B cell (primary cell): ENCODE measurements at regions not wholly inside any gene's neighbourhood (a gene's known extent, or its start where the extent isn't known, plus 50 kb on each side); places are given as distances from the start of the nearest gene placed in this dataset.

Source experiments
- ATAC-seq: fragments of 200-7000 bp; cut with Tn5 transposase; one replicate; pipeline ENCODE4 v1.10.0; 2021; ENCODE audit warnings: low read depth, mild to moderate bottlenecking, moderate number of reproducible peaks, moderate library complexity
- CTCF ChIA-PET: fragments of 350-600 bp; sonication (Branson Sonifier 250); formaldehyde crosslinking; loops from one replicate; lab custom pipeline; 2021; ENCODE audit warnings: antibody characterized with exemption, inconsistent platforms; lab: Charles Lee
- POLR2A ChIA-PET: fragments of 350-600 bp; sonication (Branson Sonifier 250); formaldehyde crosslinking; loops from one replicate; lab custom pipeline; 2021; ENCODE audit warnings: antibody characterized with exemption; lab: Charles Lee
- DNase-seq: peaks from one replicate; pipeline ENCODE4 v3.0.0; 2013
- H2AFZ ChIP-seq: 2 replicates; pipeline ENCODE4 v1.6.1; 2012; ENCODE audit warnings: mild to moderate bottlenecking, low read depth, low read length; ENCODE audit not compliant: insufficient read depth, poor library complexity, severe bottlenecking
- H3K27ac ChIP-seq, 2 donors: 1 replicate in 1 of 2; 2 replicates in 1 of 2; pipeline ENCODE4 v1.5.1; 2012 to 2013; ENCODE audit warnings: low read length in 2 of 2, mild to moderate bottlenecking in 2 of 2, moderate library complexity in 1 of 2
- H3K27me3 ChIP-seq, 4 experiments: fragments of 200-600 bp in 1 of 4; sonication (generic) in 1 of 4; replicated peaks in 1 of 4; 1 replicate in 2 of 4; 2 replicates in 2 of 4; pipeline versions ENCODE4 v1.6.1 to v1.7.0; 2013 to 2016; ENCODE audit warnings: low read length in 3 of 4, mild to moderate bottlenecking in 2 of 4, mixed read lengths in 1 of 4, moderate library complexity in 1 of 4; ENCODE audit not compliant: insufficient read depth in 4 of 4, control insufficient read depth in 3 of 4; ENCODE audit errors: control extremely low read depth in 1 of 4
- H3K36me3 ChIP-seq, 2 experiments: replicated peaks in 1 of 2; 1 replicate in 1 of 2; 2 replicates in 1 of 2; pipeline versions ENCODE4 v1.6.1 to v1.7.1; 2013; ENCODE audit warnings: low read length in 1 of 2; ENCODE audit not compliant: insufficient read depth in 2 of 2, control insufficient read depth in 1 of 2; ENCODE audit errors: control extremely low read depth in 1 of 2, extremely low read depth in 1 of 2
- H3K4me1 ChIP-seq, 2 donors: fragments of 200-600 bp in 1 of 2; sonication (generic) in 1 of 2; 1 replicate in 1 of 2; 2 replicates in 1 of 2; pipeline versions ENCODE4 v1.5.1 to v1.6.1; 2013 to 2017; ENCODE audit warnings: low read length in 2 of 2; ENCODE audit not compliant: control insufficient read depth in 2 of 2, insufficient read depth in 2 of 2
- H3K4me2 ChIP-seq: replicated peaks from 2 replicates; pipeline ENCODE3; 2012; ENCODE audit warnings: mild to moderate bottlenecking, low read depth, low read length; ENCODE audit not compliant: poor library complexity, severe bottlenecking
- H3K4me3 ChIP-seq, 5 experiments: fragments of 200-600 bp in 1 of 5; sonication (generic) in 1 of 5; 1 replicate in 3 of 5; 2 replicates in 2 of 5; pipeline versions ENCODE4 v1.5.1 to v1.7.0; 2011 to 2016; ENCODE audit warnings: low read length in 4 of 5, mild to moderate bottlenecking in 4 of 5, low read depth in 2 of 5, control low read depth in 1 of 5, moderate library complexity in 1 of 5; ENCODE audit not compliant: insufficient read depth in 1 of 5; ENCODE audit errors: control extremely low read depth in 1 of 5, extremely low read depth in 1 of 5
- H3K79me2 ChIP-seq: fragments of 200-600 bp; sonication (generic); one replicate; pipeline ENCODE4 v1.6.0; 2016; ENCODE audit warnings: low read length; ENCODE audit not compliant: control insufficient read depth, insufficient read depth
- H3K9ac ChIP-seq: fragments of 200-600 bp; sonication (generic); 2 replicates; pipeline ENCODE4 v1.6.1; 2017; ENCODE audit warnings: mild to moderate bottlenecking, low read length, moderate library complexity
- H3K9me3 ChIP-seq, 3 donors: one replicate each; pipeline versions ENCODE4 v1.6.1 to v1.7.1; 2013; ENCODE audit warnings: low read length in 2 of 3; ENCODE audit not compliant: control insufficient read depth in 2 of 3, insufficient read depth in 1 of 3; ENCODE audit errors: control extremely low read depth in 1 of 3
- H4K20me1 ChIP-seq: 2 replicates; pipeline ENCODE4 v1.6.0; 2012; ENCODE audit warnings: mild to moderate bottlenecking, low read length; ENCODE audit not compliant: insufficient read depth, control insufficient read depth, poor library complexity, severe bottlenecking
- H3K27ac Mint-ChIP-seq: one replicate; pipeline ENCODE4 v1.8.0; 2021; ENCODE audit warnings: mixed read lengths
- H3K27me3 Mint-ChIP-seq: one replicate; pipeline ENCODE4 v1.8.0; 2021; ENCODE audit warnings: mixed read lengths
- H3K4me1 Mint-ChIP-seq: one replicate; pipeline ENCODE4 v1.8.0; 2021; ENCODE audit warnings: mixed read lengths
- H3K4me3 Mint-ChIP-seq: one replicate; pipeline ENCODE4 v1.8.0; 2021; ENCODE audit warnings: mixed read lengths
- H3K9me3 Mint-ChIP-seq: one replicate; pipeline ENCODE4 v1.8.0; 2022; ENCODE audit warnings: mixed read lengths; ENCODE audit not compliant: insufficient read depth
- CTCF ChIP-seq: fragments of 200-600 bp; IDR thresholded peaks from one replicate; pipeline ENCODE4 v1.8.0; 2022; ENCODE audit warnings: antibody characterized with exemption, mild to moderate bottlenecking
- EZH2 ChIP-seq: IDR thresholded peaks from 2 replicates; pipeline ENCODE4 v1.6.1; 2012; ENCODE audit warnings: borderline replicate concordance, low read depth, mild to moderate bottlenecking, moderate library complexity, low read length; ENCODE audit not compliant: insufficient read depth, poor library complexity, severe bottlenecking
- WGBS: methylation state at CpG from one replicate; pipeline ENCODE4 v1.1.5; 2013; ENCODE audit warnings: missing lambda C conversion rate; ENCODE audit not compliant: insufficient coverage; 5-methylcytosine and 5-hydroxymethylcytosine counted together
- intact Hi-C: fragments of 100-400 bp; cut with micrococcal nuclease; formaldehyde crosslinking; loops from one replicate; pipeline ENCODE4 v1.10.0; 2022

GRCh38 chr9:7970681-7971330, 171.2 kb upstream of the DMAC1 start:
- Histone ChIP-seq H3K4me1 (peaks cover 34 to 37% of the 10 kb centered on the region in 2 donors), H3K9ac (no peak overlapping the region), H3K36me3 (no peaks in the 10 kb centered on the region), H3K4me3 (no peak overlapping the region), H3K27ac (no peak overlapping the region), H4K20me1 (no peaks in the 10 kb centered on the region), H3K79me2 (no peaks in the 10 kb centered on the region), H2AFZ (no peak overlapping the region), H3K27me3 (no peaks in the 10 kb centered on the region), H3K4me2 (no peak overlapping the region), H3K9me3 (no peaks in the 10 kb centered on the region)
- H3K4me1 Mint-ChIP-seq = peaks cover 39% of the 10 kb centered on the region
- H3K27me3 Mint-ChIP-seq = no peaks in the 10 kb centered on the region
- H3K27ac Mint-ChIP-seq = no peak overlapping the region
- intact Hi-C loops = loop anchor here (5.0 to 10.0 kb wide), 3 partner anchors 34 to 1556 kb away; partner anchors contain the start of genes KDM4C and UHRF2
- no peaks in the 10 kb centered on the region for H3K9me3 Mint-ChIP-seq
- ChIA-PET CTCF (no interaction called here), POLR2A (no interaction called here)
- 80% methylated on average over 1 of the region's 4 CpGs for WGBS
- DNase-seq (no peak), ATAC-seq (no peak)
- TF ChIP-seq CTCF = no peak
- no peak for TF ChIP-seq EZH2
- no peak overlapping the region for H3K4me3 Mint-ChIP-seq

GRCh38 chr9:7968687-7969086, 169.1 kb upstream of the DMAC1 start:
- Histone ChIP-seq H4K20me1 (no peaks in the 10 kb centered on the region), H3K27me3 (no peaks in the 10 kb centered on the region), H3K4me2 (no peak overlapping the region), H2AFZ (no peak overlapping the region), H3K9ac (no peak overlapping the region), H3K79me2 (no peaks in the 10 kb centered on the region), H3K9me3 (no peaks in the 10 kb centered on the region), H3K4me3 (no peak overlapping the region), H3K36me3 (no peaks in the 10 kb centered on the region), H3K27ac (no peak overlapping the region), H3K4me1 (peaks cover 13 to 16% of the 10 kb centered on the region in 2 donors)
- ATAC-seq (no peak), DNase-seq (no peak)
- Mint-ChIP-seq H3K27ac (no peak overlapping the region), H3K27me3 (peaks cover 6% of the 10 kb centered on the region), H3K4me1 (peaks cover 20% of the 10 kb centered on the region), H3K9me3 (no peaks in the 10 kb centered on the region), H3K4me3 (no peak overlapping the region)
- TF ChIP-seq CTCF (no peak), EZH2 (no peak)
- ChIA-PET POLR2A (no interaction called here), CTCF (no interaction called here)
- WGBS = 100% methylated on average over 1 of the region's 3 CpGs
- intact Hi-C loops = no loop called here
